ENCODE measurements at regions not wholly inside any gene's neighbourhood (a gene's known extent, or its start where the extent isn't known, plus 50 kb on each side); places are given as distances from the start of the nearest gene placed in this dataset.

- ATAC-seq (no peak), DNase-seq (ENCODE audit: low read depth, low spot score) (no peak)
- POLR2A ChIA-PET, result no interaction called here
- Histone ChIP-seq H3K27me3 (ENCODE audit: insufficient read depth, low read length) (no peaks in the 10 kb centered on the region), H3K36me3 (ENCODE audit: control insufficient read depth in 1 of 2, insufficient read depth in 2 of 2, low read length in 2 of 2) (no peaks in the 10 kb centered on the region), H3K9me3 (ENCODE audit: control insufficient read depth in 1 of 2, insufficient read depth in 1 of 2, low read depth in 1 of 2, low read length in 2 of 2) (no peaks in the 10 kb centered on the region), H3K9ac (ENCODE audit: low read length) (no peak overlapping the region), H3K79me2 (ENCODE audit: insufficient read depth, low read length) (no peaks in the 10 kb centered on the region), H3K27ac (ENCODE audit: low read depth, low read length) (no peak overlapping the region), H3K4me3 (replicated peaks in 1 of 2; ENCODE audit: low read depth in 1 of 2, low read length in 2 of 2) (no peak overlapping the region), H3K9me2 (ENCODE audit: insufficient read depth) (no peaks in the 10 kb centered on the region), H4K20me1 (ENCODE audit: insufficient read depth) (no peaks in the 10 kb centered on the region), H3K4me2 (ENCODE audit: low read length) (no peak overlapping the region), H3K4me1 (ENCODE audit: control insufficient read depth in 1 of 2, insufficient read depth in 2 of 2, low read length in 2 of 2) (peaks cover 0 to 6% of the 10 kb centered on the region in 2 experiments; a peak in 1 of 4 replicates), H2AFZ (ENCODE audit: low read depth, low read length, poor library complexity, severe bottlenecking) (no peak overlapping the region)
- CTCF ChIA-PET, result no interaction called here
- RAD21 ChIA-PET (ENCODE audit: low non-redundant PET in 1 of 2, low total read pairs in 2 of 2, uncharacterized antibody in 2 of 2, unreplicated experiment in 2 of 2), result no interaction called here
- TF ChIP-seq REST (IDR thresholded peaks at IDR 0.05; ENCODE audit: low read depth), result no peak
- no peak for TF ChIP-seq ZFX (IDR thresholded peaks at IDR 0.05)
- no peak for TF ChIP-seq JUND (IDR thresholded peaks at IDR 0.05)
- TF ChIP-seq CBX3 (IDR thresholded peaks at IDR 0.05; ENCODE audit: low read depth), result no peak
- no peak for TF ChIP-seq SP1 (IDR thresholded peaks at IDR 0.05; ENCODE audit: low read depth)
- no peak for TF ChIP-seq EZH2phosphoT487 (IDR thresholded peaks at IDR 0.05; ENCODE audit: borderline replicate concordance)
- no TSS peak for BruUV-seq (replicated peaks)
- intact Hi-C loops (cut with micrococcal nuclease), result no loop called here
Measured at GRCh38 chr2:193538061-193538460, 1343.3 kb upstream of the TMEFF2 start.

- Histone ChIP-seq H3K9me2 (ENCODE audit: insufficient read depth) (no peaks in the 10 kb centered on the region), H3K27ac (ENCODE audit: low read depth, low read length) (no peak overlapping the region), H3K9me3 (ENCODE audit: control insufficient read depth in 1 of 2, insufficient read depth in 1 of 2, low read depth in 1 of 2, low read length in 2 of 2) (no peaks in the 10 kb centered on the region), H3K36me3 (ENCODE audit: control insufficient read depth in 1 of 2, insufficient read depth in 2 of 2, low read length in 2 of 2) (no peaks in the 10 kb centered on the region), H3K27me3 (ENCODE audit: insufficient read depth, low read length) (no peaks in the 10 kb centered on the region), H3K4me2 (ENCODE audit: low read length) (no peak overlapping the region), H3K4me1 (ENCODE audit: control insufficient read depth in 1 of 2, insufficient read depth in 2 of 2, low read length in 2 of 2) (peaks cover 0 to 3% of the 10 kb centered on the region in 2 experiments; a peak in 1 of 4 replicates), H4K20me1 (ENCODE audit: insufficient read depth) (no peaks in the 10 kb centered on the region), H2AFZ (ENCODE audit: low read depth, low read length, poor library complexity, severe bottlenecking) (no peak overlapping the region), H3K9ac (ENCODE audit: low read length) (no peak overlapping the region), H3K79me2 (ENCODE audit: insufficient read depth, low read length) (no peaks in the 10 kb centered on the region), H3K4me3 (replicated peaks in 1 of 2; ENCODE audit: low read depth in 1 of 2, low read length in 2 of 2) (no peak overlapping the region)
- ChIA-PET CTCF (no interaction called here), POLR2A (no interaction called here), RAD21 (ENCODE audit: low non-redundant PET in 1 of 2, low total read pairs in 2 of 2, uncharacterized antibody in 2 of 2, unreplicated experiment in 2 of 2) (no interaction called here)
- intact Hi-C loops (cut with micrococcal nuclease), result no loop called here
- no peak for TF ChIP-seq EGR1 (IDR thresholded peaks at IDR 0.05; ENCODE audit: low read depth)
- no peak for TF ChIP-seq POLR2AphosphoS5 (IDR thresholded peaks at IDR 0.05; ENCODE audit: low read depth, low read length)
- TF ChIP-seq CTCF (IDR thresholded peaks at IDR 0.05 in 2 of 3, conservative IDR thresholded peaks at IDR 0.05 in 1 of 3; ENCODE audit: borderline replicate concordance in 1 of 3, insufficient read depth in 1 of 3, low read depth in 2 of 3, low read length in 2 of 3), result no peak
- no peak for TF ChIP-seq FOSL1 (IDR thresholded peaks at IDR 0.05; ENCODE audit: low read depth)
- TF ChIP-seq SIN3A (IDR thresholded peaks at IDR 0.05; ENCODE audit: low read depth), result no peak
- TF ChIP-seq CEBPB (IDR thresholded peaks at IDR 0.05; ENCODE audit: low read depth), result no peak
- no peak for TF ChIP-seq CBX3 (IDR thresholded peaks at IDR 0.05; ENCODE audit: low read depth)
- no peak for TF ChIP-seq ZNF274 (IDR thresholded peaks at IDR 0.05; ENCODE audit: low read depth, low read length)
- TF ChIP-seq YY1 (IDR thresholded peaks at IDR 0.05; ENCODE audit: extremely low read depth, insufficient replicate concordance, low read depth, low read length), result no peak
- TF ChIP-seq JUND (IDR thresholded peaks at IDR 0.05), result no peak
- TF ChIP-seq SRF (IDR thresholded peaks at IDR 0.05; ENCODE audit: low read depth), result no peak
- no peak for TF ChIP-seq ZFX (IDR thresholded peaks at IDR 0.05)
- no TSS peak for BruUV-seq (replicated peaks)
- ATAC-seq (no peak), DNase-seq (ENCODE audit: low read depth, low spot score) (no peak)
Measured at GRCh38 chr2:193537531-193537930, 1342.8 kb upstream of the TMEFF2 start.

Measured in HCT116 (cell line).